H1 (cell line): ENCODE measurements at regions not wholly inside any gene's neighbourhood (a gene's known extent, or its start where the extent isn't known, plus 50 kb on each side); places are given as distances from the start of the nearest gene placed in this dataset.

ENCODE experiments used
- CTCF ChIA-PET: fragments of 300-600 bp; sonication (Branson Sonifier 250); formaldehyde crosslinking; loops from one replicate; lab custom pipeline; 2021; ENCODE audit not compliant: partially characterized antibody; lab: Charles Lee
- POLR2A ChIA-PET: fragments of 300-600 bp; sonication (Branson Sonifier 250); formaldehyde crosslinking; loops from one replicate; lab custom pipeline; 2021; ENCODE audit warnings: inconsistent platforms; ENCODE audit not compliant: partially characterized antibody; lab: Charles Lee
- DNase-seq, 2 experiments: peaks; one replicate each; pipeline versions ENCODE4 v3.0.0 to v3.0.0-alpha.2; 2010 to 2022; ENCODE audit warnings: low spot score in 2 of 2, low read depth in 1 of 2, mixed read lengths in 1 of 2
- FAIRE-seq: peaks from 2 replicates; lab custom pipeline; 2011; peaks lifted over from hg19 to GRCh38; lab: Jason Lieb, UNC
- H2AFZ ChIP-seq: 2 replicates; pipeline ENCODE4 v1.8.1; 2012; ENCODE audit warnings: low read length, inconsistent platforms
- H2AK5ac ChIP-seq: 2 replicates; pipeline ENCODE4 v1.6.1; 2013; ENCODE audit warnings: low read depth, low read length
- H2BK120ac ChIP-seq: replicated peaks from 2 replicates; pipeline ENCODE3; 2013; ENCODE audit warnings: low read depth, low read length, inconsistent platforms
- H2BK12ac ChIP-seq: 2 replicates; pipeline ENCODE4 v1.6.1; 2013; ENCODE audit warnings: low read depth, low read length
- H2BK15ac ChIP-seq: 2 replicates; pipeline ENCODE4 v1.6.1; 2013; ENCODE audit warnings: low read length
- H2BK20ac ChIP-seq: 2 replicates; pipeline ENCODE4 v1.6.1; 2013; ENCODE audit warnings: low read length
- H2BK5ac ChIP-seq: 2 replicates; pipeline ENCODE4 v1.6.1; 2013; ENCODE audit warnings: low read depth, low read length
- H3K14ac ChIP-seq: 2 replicates; pipeline ENCODE4 v1.6.1; 2013; ENCODE audit warnings: inconsistent platforms; ENCODE audit not compliant: insufficient read length
- H3K18ac ChIP-seq: 2 replicates; pipeline ENCODE4 v1.6.1; 2013; ENCODE audit warnings: low read length; ENCODE audit errors: extremely low read depth
- H3K23ac ChIP-seq: 2 replicates; pipeline ENCODE4 v1.6.1; 2013; ENCODE audit warnings: inconsistent platforms; ENCODE audit not compliant: insufficient read length
- H3K23me2 ChIP-seq: 2 replicates; pipeline ENCODE4 v1.6.1; 2013; ENCODE audit warnings: low read depth, low read length
- H3K27ac ChIP-seq: 2 replicates; pipeline ENCODE4 v1.6.1; 2011; ENCODE audit warnings: low read depth, low read length, inconsistent platforms
- H3K27me3 ChIP-seq, 4 experiments: replicated peaks in 1 of 4; 1 replicate in 1 of 4; 2 replicates in 3 of 4; pipeline versions ENCODE4 v1.6.1 to v1.8.1; 2011 to 2013; ENCODE audit warnings: low read length in 3 of 4, mild to moderate bottlenecking in 3 of 4, inconsistent platforms in 2 of 4, mixed read lengths in 2 of 4, moderate library complexity in 1 of 4; ENCODE audit not compliant: control insufficient read depth in 3 of 4, insufficient read depth in 3 of 4; ENCODE audit errors: extremely low read depth in 1 of 4
- H3K36me3 ChIP-seq, 4 experiments: 2 replicates each; pipeline versions ENCODE4 v1.6.1 to v1.8.1; 2011 to 2013; ENCODE audit warnings: mild to moderate bottlenecking in 4 of 4, low read length in 3 of 4, moderate library complexity in 2 of 4, control low read depth in 1 of 4, inconsistent platforms in 1 of 4; ENCODE audit not compliant: insufficient read depth in 4 of 4, control insufficient read depth in 2 of 4
- H3K4ac ChIP-seq: replicated peaks from 2 replicates; pipeline ENCODE3; 2013; ENCODE audit warnings: low read length, low read depth, mixed read lengths, inconsistent platforms; ENCODE audit not compliant: insufficient read length
- H3K4me1 ChIP-seq, 4 experiments: replicated peaks in 1 of 4; 1 replicate in 1 of 4; 2 replicates in 3 of 4; pipeline versions ENCODE4 v1.6.1 to v1.8.1; 2011 to 2013; ENCODE audit warnings: low read length in 3 of 4, inconsistent platforms in 2 of 4, mixed read lengths in 1 of 4; ENCODE audit not compliant: insufficient read depth in 4 of 4, control insufficient read depth in 3 of 4
- H3K4me2 ChIP-seq, 2 experiments: 2 replicates each; pipeline versions ENCODE4 v1.6.1 to v1.8.1; 2011 to 2013; ENCODE audit warnings: low read depth in 2 of 2, low read length in 2 of 2, control low read depth in 1 of 2, inconsistent platforms in 1 of 2, mild to moderate bottlenecking in 1 of 2; ENCODE audit not compliant: insufficient read depth in 1 of 2
- H3K4me3 ChIP-seq, 4 experiments: fragments of 200-600, 300-600 bp in 1 of 4; sonication (generic), shearing (Covaris generic), sonication (Bioruptor Twin) in 1 of 4; 2 replicates each; pipeline versions ENCODE4 v1.5.1 to v1.8.1; 2011 to 2016; ENCODE audit warnings: low read length in 4 of 4, low read depth in 3 of 4, control low read depth in 2 of 4, inconsistent platforms in 2 of 4, mild to moderate bottlenecking in 2 of 4, mixed read lengths in 1 of 4, moderate library complexity in 1 of 4; ENCODE audit not compliant: insufficient read depth in 2 of 4; ENCODE audit errors: extremely low read depth in 1 of 4
- H3K56ac ChIP-seq: replicated peaks from 2 replicates; pipeline ENCODE3; 2013; ENCODE audit warnings: low read depth, mild to moderate bottlenecking, mixed read lengths, low read length, inconsistent platforms; ENCODE audit not compliant: insufficient read length
- H3K79me1 ChIP-seq: 2 replicates; pipeline ENCODE4 v1.6.1; 2013; ENCODE audit warnings: low read depth, low read length, control low read depth
- H3K79me2 ChIP-seq, 2 experiments: 2 replicates each; pipeline versions ENCODE4 v1.6.1 to v1.8.1; 2012 to 2013; ENCODE audit warnings: low read length in 2 of 2, mild to moderate bottlenecking in 2 of 2, inconsistent platforms in 1 of 2; ENCODE audit not compliant: insufficient read depth in 2 of 2, control insufficient read depth in 1 of 2
- H3K9ac ChIP-seq, 4 experiments: replicated peaks in 1 of 4; 1 replicate in 1 of 4; 2 replicates in 3 of 4; pipeline versions ENCODE4 v1.6.1 to v1.8.1; 2011 to 2013; ENCODE audit warnings: low read depth in 3 of 4, low read length in 3 of 4, control low read depth in 2 of 4, mild to moderate bottlenecking in 2 of 4, moderate library complexity in 2 of 4, inconsistent platforms in 1 of 4; ENCODE audit errors: extremely low read depth in 1 of 4
- H3K9me3 ChIP-seq, 2 experiments: 2 replicates each; pipeline versions ENCODE4 v1.6.1 to v1.8.1; 2012 to 2013; ENCODE audit warnings: mild to moderate bottlenecking in 2 of 2, moderate library complexity in 2 of 2, control low read depth in 1 of 2, inconsistent platforms in 1 of 2, low read depth in 1 of 2, low read length in 1 of 2, mixed read lengths in 1 of 2; ENCODE audit not compliant: insufficient read depth in 2 of 2
- H4K20me1 ChIP-seq, 2 experiments: replicated peaks in 1 of 2; 2 replicates each; pipeline versions ENCODE3 to v1.8.1; 2011 to 2013; ENCODE audit warnings: inconsistent platforms in 2 of 2, low read length in 2 of 2, mild to moderate bottlenecking in 1 of 2; ENCODE audit not compliant: insufficient read depth in 2 of 2, control insufficient read depth in 1 of 2
- H4K5ac ChIP-seq: 2 replicates; pipeline ENCODE4 v1.6.1; 2013; ENCODE audit warnings: low read length, low read depth, mixed read lengths, inconsistent platforms; ENCODE audit not compliant: insufficient read length
- H4K8ac ChIP-seq: 2 replicates; pipeline ENCODE4 v1.8.0; 2013; ENCODE audit warnings: mild to moderate bottlenecking, moderate library complexity, low read length, inconsistent platforms; ENCODE audit not compliant: insufficient read depth; ENCODE audit errors: extremely low read depth
- H4K91ac ChIP-seq: replicated peaks from 2 replicates; pipeline ENCODE3; 2013; ENCODE audit warnings: low read length, mixed read lengths, inconsistent platforms; ENCODE audit not compliant: insufficient read length
- CHD2 ChIP-seq: IDR thresholded peaks from 2 replicates; pipeline ENCODE4 v1.6.1; 2012; ENCODE audit warnings: low read length, improper control_type of control experiment
- EGR1 ChIP-seq: IDR thresholded peaks from 2 replicates; pipeline ENCODE4 v1.6.1; 2011; ENCODE audit warnings: low read depth, low read length, borderline replicate concordance
- FOSL1 ChIP-seq: IDR thresholded peaks from 2 replicates; pipeline ENCODE4 v1.6.1; 2011; ENCODE audit warnings: mild to moderate bottlenecking, low read depth, low read length, moderate library complexity; ENCODE audit not compliant: insufficient read depth
- HDAC2 ChIP-seq, 2 experiments: fragments of 300-600 bp in 1 of 2; sonication (generic) in 1 of 2; IDR thresholded peaks; 2 replicates each; pipeline ENCODE4 v1.6.1; 2011 to 2012; ENCODE audit warnings: low read depth in 2 of 2, low read length in 2 of 2, mild to moderate bottlenecking in 2 of 2, moderate library complexity in 2 of 2, borderline replicate concordance in 1 of 2, inconsistent platforms in 1 of 2
- KDM1A ChIP-seq: fragments of 200-600, 300-600 bp; sonication (generic); IDR thresholded peaks from 2 replicates; pipeline ENCODE4 v1.7.1; 2016; ENCODE audit warnings: mild to moderate bottlenecking, low read length, borderline replicate concordance
- KDM5A ChIP-seq: fragments of 200-600 bp; IDR thresholded peaks from 2 replicates; pipeline ENCODE4 v1.7.1; 2012; ENCODE audit warnings: mild to moderate bottlenecking, low read length, inconsistent platforms, mixed read lengths
- RFX5 ChIP-seq: IDR thresholded peaks from 2 replicates; pipeline ENCODE4 v1.6.1; 2011; ENCODE audit warnings: low read depth, low read length, improper control_type of control experiment, borderline replicate concordance
- SAP30 ChIP-seq: fragments of 300-600 bp; sonication (generic); IDR thresholded peaks from 2 replicates; pipeline ENCODE4 v1.7.1; 2012; ENCODE audit warnings: low read length, moderate library complexity, mild to moderate bottlenecking, inconsistent platforms; ENCODE audit not compliant: insufficient read depth, insufficient replicate concordance
- SP4 ChIP-seq: IDR thresholded peaks from 2 replicates; pipeline ENCODE4 v1.6.1; 2012; ENCODE audit warnings: low read length, inconsistent platforms
- SUZ12 ChIP-seq: fragments of 200-600 bp; sonication (generic); IDR thresholded peaks from 2 replicates; pipeline ENCODE4 v1.6.1; 2012; ENCODE audit warnings: mild to moderate bottlenecking, inconsistent platforms, low read length, moderate library complexity, mixed read lengths
- YY1 ChIP-seq: IDR thresholded peaks from 2 replicates; pipeline ENCODE4 v1.6.1; 2011; ENCODE audit warnings: low read depth, mild to moderate bottlenecking, low read length
- WGBS, 2 experiments: shearing (Covaris generic) in 1 of 2; methylation state at CpG; one replicate each; pipeline versions ENCODE4 v1.1.6 to v1.1.7; 2013 to 2015; ENCODE audit warnings: low lambda C conversion rate in 2 of 2, mixed read lengths in 2 of 2, inconsistent platforms in 1 of 2, low coverage in 1 of 2, missing lambda C conversion rate in 1 of 2; ENCODE audit not compliant: insufficient replicate concordance in 2 of 2, insufficient coverage in 1 of 2, insufficient read length in 1 of 2; ENCODE audit errors: extremely low coverage in 1 of 2, missing lambda C conversion rate in 1 of 2; 5-methylcytosine and 5-hydroxymethylcytosine counted together
- TF ChIP-seq, protein P1 (sequence below): IDR thresholded peaks from 2 replicates; pipeline ENCODE4 v1.6.1; 2011; ENCODE audit warnings: low read depth, mild to moderate bottlenecking, low read length; ENCODE audit not compliant: insufficient read depth

DNA sequence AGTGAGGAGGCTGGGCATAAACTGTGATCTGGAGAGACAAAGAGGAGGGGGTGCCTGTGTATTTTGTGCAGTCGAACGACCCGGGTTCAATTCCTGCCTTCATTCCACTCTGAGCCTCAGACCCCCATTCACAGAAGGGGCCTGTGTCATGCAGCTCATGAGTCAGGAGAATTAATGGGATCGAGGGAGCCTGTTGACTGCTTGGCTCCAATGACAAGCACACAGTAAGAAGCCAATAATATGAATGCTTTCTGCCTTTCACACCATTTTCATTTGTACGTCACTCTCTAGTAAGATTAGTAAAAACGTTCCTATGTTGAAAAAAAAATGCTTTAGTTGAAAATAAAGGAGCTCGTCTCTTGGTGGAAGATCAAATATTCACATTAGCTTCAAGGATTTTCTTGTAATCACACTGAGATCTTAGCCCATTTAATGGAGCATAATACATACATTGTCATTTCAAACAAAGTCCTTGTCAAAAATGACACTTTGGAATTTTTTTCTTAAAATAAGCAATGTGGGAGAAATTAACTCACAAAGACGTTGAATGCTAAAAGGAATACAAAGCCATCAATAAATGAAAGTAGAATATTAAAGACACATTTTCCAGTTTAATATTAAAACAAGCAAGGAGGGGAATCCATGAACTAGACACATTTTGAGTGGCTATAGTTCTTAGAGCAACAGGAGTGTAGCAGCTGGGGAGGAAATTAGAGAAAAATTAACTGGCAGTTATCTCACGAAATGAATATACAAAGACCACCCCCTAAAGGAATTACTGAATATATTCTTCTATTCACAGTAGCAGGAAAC is 246.7 kb upstream of the AFDN start:
- Histone ChIP-seq H3K27me3 (peaks cover 0 to 2% (median 0%) of the 10 kb centered on the region in 4 experiments; a peak in 1 of 7 replicates), H3K14ac (no peak overlapping the region), H4K5ac (no peak overlapping the region), H3K9ac (no peak overlapping the region), H2BK5ac (no peak overlapping the region), H3K56ac (no peak overlapping the region), H3K9me3 (no peaks in the 10 kb centered on the region), H3K23me2 (no peaks in the 10 kb centered on the region), H3K4ac (no peak overlapping the region), H2BK120ac (no peak overlapping the region), H3K27ac (no peak overlapping the region), H3K4me3 (no peak overlapping the region), H2BK15ac (no peak overlapping the region), H3K23ac (no peak overlapping the region), H3K79me1 (no peaks in the 10 kb centered on the region), H2BK20ac (no peak overlapping the region), H3K18ac (no peak overlapping the region), H3K4me2 (no peak overlapping the region), H4K8ac (no peak overlapping the region), H3K79me2 (no peaks in the 10 kb centered on the region), H4K91ac (no peak overlapping the region), H2BK12ac (no peak overlapping the region), H2AK5ac (no peak overlapping the region), H3K36me3 (no peaks in the 10 kb centered on the region), H4K20me1 (no peaks in the 10 kb centered on the region), H2AFZ (no peak overlapping the region), H3K4me1 (no peaks in the 10 kb centered on the region; a peak in 2 of 7 replicates)
- FAIRE-seq (no peak), DNase-seq (no peak)
- ChIA-PET CTCF (interaction anchor here (0.6 to 1.1 kb wide), 4 partner anchors 77 to 1536 kb away, joined by 3 to 5 read pairs (median 4); no protein-coding TSS in a partner anchor), POLR2A (interaction anchor here (0.6 kb wide), 2 partner anchors 125 to 308 kb away, joined by 3 read pairs; no protein-coding TSS in a partner anchor)
- 90% methylated on average over 9 of the region's 9 CpGs; no CpG with 5 or more reads in 1 of the 2 experiments for WGBS, 2 experiments
- TF ChIP-seq FOSL1 (no peak), SAP30 (no peak), RFX5 (no peak), KDM1A (no peak), SUZ12 (no peak), KDM5A (no peak), HDAC2 (IDR thresholded peaks at IDR 0.05; ENCODE audit: borderline replicate concordance in 1 of 2, low read depth in 2 of 2, low read length in 2 of 2) (no peak), EGR1 (no peak), SP4 (no peak), CHD2 (no peak), YY1 (no peak)
- TF ChIP-seq, protein P1, sequence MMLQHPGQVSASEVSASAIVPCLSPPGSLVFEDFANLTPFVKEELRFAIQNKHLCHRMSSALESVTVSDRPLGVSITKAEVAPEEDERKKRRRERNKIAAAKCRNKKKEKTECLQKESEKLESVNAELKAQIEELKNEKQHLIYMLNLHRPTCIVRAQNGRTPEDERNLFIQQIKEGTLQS, result no peak
